Stimulated activated CD8-positive, alpha-beta memory T cell treated with anti-CD3 and anti-CD28 coated beads, Interleukin-7, amount 100 ng/mL, for 1 hour (primary cell): ENCODE measurements at regions not wholly inside any gene's neighbourhood (a gene's known extent, or its start where the extent isn't known, plus 50 kb on each side); places are given as distances from the start of the nearest gene placed in this dataset.
A peak's percentile ranks its signal among the peaks of the same experiment; 100 is the strongest.
"Not testable (repeated sequence)": the region's sequence is repeated elsewhere in the genome, so short reads cannot be mapped to it uniquely, and the experiment has no call there.

Experiments used
- DNase-seq, 2 donors: peaks; one replicate each; pipeline ENCODE4 v3.0.0-alpha.2; 2020; ENCODE audit warnings: low read depth in 2 of 2

GRCh38 chr16:70014915-70015314, 63.8 kb downstream of the CLEC18A start:
- DNase-seq: not testable (repeated sequence)

DNA sequence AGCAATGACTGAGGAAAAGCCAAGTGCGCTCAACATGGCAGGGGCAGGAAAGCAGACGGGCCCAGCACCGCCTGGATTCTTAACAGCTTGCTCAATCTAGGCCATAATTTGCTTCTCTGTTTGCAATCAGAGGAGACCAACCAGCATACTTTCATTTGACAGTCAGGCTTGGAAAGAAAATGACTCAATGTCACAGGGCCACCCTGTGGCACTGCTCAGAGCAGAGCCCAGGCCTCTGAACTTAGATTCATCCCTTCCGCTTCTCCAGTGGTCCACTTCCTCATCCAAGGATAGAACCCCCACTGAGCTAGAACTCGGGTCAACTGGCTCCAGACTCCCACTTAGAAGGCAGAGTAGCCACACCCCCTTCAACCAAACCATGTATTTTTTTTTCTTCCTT, 65.6 kb downstream of the CLEC18A start:
- not testable (repeated sequence) for DNase-seq

GRCh38 chr16:70018254-70018653, 67.1 kb downstream of the CLEC18A start:
- DNase-seq: no peak

DNA sequence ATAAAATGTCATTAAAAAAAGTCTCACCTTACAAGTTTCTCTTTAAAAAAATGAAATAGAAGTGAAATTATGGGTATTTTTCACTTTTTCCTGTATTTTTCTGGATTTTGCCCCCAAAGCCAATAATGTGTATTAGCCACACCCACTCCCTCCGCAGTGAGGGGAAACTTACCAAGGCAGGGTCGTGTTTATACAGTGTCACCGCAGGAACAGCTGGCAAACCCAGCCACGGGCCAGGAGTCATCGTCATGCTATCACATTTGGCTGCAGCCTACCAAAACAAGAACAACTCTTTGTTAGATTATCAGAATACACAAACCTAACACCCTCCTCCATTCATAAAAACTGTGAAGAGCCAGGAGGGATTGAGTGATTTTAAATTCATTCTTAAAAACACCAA, 72.1 kb downstream of the CLEC18A start:
- not testable (repeated sequence) for DNase-seq

GRCh38 chr16:70023956-70024355, 72.8 kb downstream of the CLEC18A start:
- not testable (repeated sequence) for DNase-seq

- peak; percentile 17 to 19 for DNase-seq
Observed at GRCh38 chr16:70026165-70026854, 75.2 kb downstream of the CLEC18A start.

- DNase-seq: not testable (repeated sequence)
Observed at GRCh38 chr16:70032906-70033305, 81.2 kb upstream of the PDPR start.

DNA sequence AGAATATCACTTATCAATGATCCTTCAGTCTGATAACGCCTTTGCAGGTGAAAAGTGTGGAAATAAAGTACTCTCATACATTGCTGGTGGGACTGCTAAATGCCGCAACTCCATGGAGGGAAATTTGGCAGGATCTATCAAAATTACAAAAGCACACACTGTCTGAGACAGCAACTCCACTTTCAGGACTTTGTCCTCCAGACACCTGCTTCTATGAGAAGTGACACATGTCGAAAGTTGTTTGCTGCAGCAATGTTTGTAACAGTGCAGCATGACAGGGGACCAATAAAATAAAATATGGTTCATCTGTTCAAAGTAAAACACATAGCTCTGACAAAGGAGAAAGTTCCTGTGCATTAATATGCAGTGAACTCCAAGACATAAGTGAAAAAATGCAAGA, 76.2 kb upstream of the PDPR start:
- not testable (repeated sequence) for DNase-seq

- DNase-seq: not testable (repeated sequence)
Observed at GRCh38 chr16:70040554-70040953, 73.6 kb upstream of the PDPR start.

GRCh38 chr16:70043538-70044067, 70.5 kb upstream of the PDPR start:
- DNase-seq: not testable (repeated sequence)

DNA sequence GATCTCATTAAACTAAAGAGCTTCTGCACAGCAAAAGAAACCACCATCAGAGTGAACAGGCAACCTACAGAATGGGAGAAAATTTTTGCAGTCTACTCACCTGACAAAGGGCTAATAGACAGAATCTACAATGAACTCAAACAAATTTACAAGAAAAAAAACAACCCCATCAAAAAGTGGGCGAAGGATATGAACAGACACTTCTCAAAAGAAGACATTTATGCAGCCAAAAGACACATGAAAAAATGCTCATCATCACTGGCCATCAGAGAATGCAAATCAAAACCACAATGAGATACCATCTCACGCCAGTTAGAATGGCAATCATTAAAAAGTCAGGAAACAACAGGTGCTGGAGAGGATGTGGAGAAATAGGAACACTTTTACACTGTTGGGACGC, 67.6 kb upstream of the PDPR start:
- not testable (repeated sequence) for DNase-seq

GRCh38 chr16:70048083-70048482, 66.0 kb upstream of the PDPR start:
- not testable (repeated sequence) for DNase-seq

GRCh38 chr16:70058056-70058455, 56.1 kb upstream of the PDPR start:
- DNase-seq: not testable (repeated sequence)

GRCh38 chr16:70059429-70059828, 54.7 kb upstream of the PDPR start:
- DNase-seq: not testable (repeated sequence)

DNA sequence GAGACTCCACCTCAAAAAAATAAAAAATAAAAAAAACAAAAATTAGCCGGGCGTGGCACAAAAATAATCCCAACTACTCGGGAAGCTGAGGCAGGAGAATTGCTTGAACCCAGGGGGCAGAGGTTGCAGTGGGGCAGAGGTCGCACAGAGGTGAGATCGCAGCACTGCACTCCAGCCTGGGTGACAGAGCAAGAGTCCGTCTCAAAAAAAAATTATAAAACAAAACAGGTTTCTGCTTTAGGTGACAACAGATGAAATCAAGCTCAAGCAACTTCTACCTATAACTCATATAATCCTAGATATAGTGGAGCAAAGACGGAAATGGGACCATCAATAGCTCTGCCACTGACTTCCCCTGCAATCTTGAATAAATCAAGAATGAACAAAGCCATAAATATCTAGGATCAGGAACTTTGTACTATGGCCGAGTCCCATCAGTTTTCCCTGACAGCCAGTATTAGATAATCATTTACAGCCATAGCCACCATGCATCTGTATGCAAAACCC, 53.6 kb upstream of the PDPR start:
- DNase-seq: not testable (repeated sequence)

DNA sequence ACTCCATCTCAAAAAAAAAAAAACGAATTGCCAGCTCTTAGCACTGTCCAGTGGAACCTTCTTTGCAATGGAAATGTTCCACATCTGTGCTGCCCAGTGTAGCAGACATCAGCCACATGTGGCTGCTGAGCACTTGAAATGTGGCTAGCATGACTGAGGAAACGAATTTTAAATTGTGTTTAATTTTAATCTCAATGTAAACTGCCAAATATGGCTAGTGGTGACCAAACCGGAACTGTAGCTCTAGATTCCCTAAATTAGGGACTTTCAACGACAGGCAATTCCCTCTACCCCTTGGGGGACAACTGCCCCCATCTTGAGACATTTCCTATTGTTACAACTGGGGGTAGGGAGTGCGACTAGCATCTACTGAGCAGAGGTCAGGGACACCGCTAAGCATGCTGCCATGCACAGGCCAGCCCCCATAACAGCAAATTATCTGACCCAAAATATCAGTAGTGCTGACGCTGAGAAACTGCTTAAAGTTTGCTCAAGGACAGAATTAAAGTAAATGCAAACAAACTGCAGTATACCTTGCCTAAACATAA, 52.4 kb upstream of the PDPR start:
- DNase-seq: not testable (repeated sequence)

DNA sequence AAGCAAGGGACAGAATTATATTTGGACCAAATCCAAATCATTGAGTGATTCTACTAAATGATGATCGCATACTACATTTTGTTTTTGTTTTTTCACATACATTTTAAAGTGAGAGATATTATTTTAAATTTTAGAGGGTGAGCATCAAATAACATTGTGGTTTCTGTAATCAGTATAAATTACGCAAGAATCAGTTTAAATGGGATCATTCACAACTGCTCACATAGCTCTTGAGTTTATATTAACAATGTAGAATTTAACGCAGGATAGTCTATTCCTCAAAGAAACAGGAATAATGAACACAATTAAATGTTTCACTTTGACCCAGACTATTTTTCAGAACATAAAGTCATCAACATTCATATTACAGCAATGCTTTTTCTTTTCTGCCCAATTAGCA, 51.2 kb upstream of the PDPR start:
- DNase-seq: not testable (repeated sequence)
